ENCODE measurements at regions not wholly inside any gene's neighbourhood (a gene's known extent, or its start where the extent isn't known, plus 50 kb on each side); places are given as distances from the start of the nearest gene placed in this dataset.
A peak's percentile ranks its signal among the peaks of the same experiment; 100 is the strongest.

- no peak overlapping the region for H3K27ac Mint-ChIP-seq
- TF ChIP-seq, protein P1, sequence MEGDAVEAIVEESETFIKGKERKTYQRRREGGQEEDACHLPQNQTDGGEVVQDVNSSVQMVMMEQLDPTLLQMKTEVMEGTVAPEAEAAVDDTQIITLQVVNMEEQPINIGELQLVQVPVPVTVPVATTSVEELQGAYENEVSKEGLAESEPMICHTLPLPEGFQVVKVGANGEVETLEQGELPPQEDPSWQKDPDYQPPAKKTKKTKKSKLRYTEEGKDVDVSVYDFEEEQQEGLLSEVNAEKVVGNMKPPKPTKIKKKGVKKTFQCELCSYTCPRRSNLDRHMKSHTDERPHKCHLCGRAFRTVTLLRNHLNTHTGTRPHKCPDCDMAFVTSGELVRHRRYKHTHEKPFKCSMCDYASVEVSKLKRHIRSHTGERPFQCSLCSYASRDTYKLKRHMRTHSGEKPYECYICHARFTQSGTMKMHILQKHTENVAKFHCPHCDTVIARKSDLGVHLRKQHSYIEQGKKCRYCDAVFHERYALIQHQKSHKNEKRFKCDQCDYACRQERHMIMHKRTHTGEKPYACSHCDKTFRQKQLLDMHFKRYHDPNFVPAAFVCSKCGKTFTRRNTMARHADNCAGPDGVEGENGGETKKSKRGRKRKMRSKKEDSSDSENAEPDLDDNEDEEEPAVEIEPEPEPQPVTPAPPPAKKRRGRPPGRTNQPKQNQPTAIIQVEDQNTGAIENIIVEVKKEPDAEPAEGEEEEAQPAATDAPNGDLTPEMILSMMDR (IDR thresholded peaks at IDR 0.05; ENCODE audit: unreplicated experiment), result no peak
- no peaks in the 10 kb centered on the region for H3K36me3 Mint-ChIP-seq (ENCODE audit: insufficient read depth)
- no peaks in the 10 kb centered on the region for H3K4me1 Mint-ChIP-seq (ENCODE audit: low read depth)
- peaks cover 57% of the 10 kb centered on the region for H3K27me3 Mint-ChIP-seq
- no peaks in the 10 kb centered on the region for H3K9me3 Mint-ChIP-seq (ENCODE audit: low read depth)
- H3K4me3 Mint-ChIP-seq (ENCODE audit: low read depth), result no peak overlapping the region
- DNase-seq (ENCODE audit: low spot score, unreplicated experiment), result no peak
Observed at GRCh38 chr1:20432341-20432740, 53.7 kb downstream of the CAMK2N1 start.

GRCh38 chr1:20431176-20431460, 54.9 kb downstream of the CAMK2N1 start:
- TF ChIP-seq, protein P1 (IDR thresholded peaks at IDR 0.05; ENCODE audit: unreplicated experiment), result no peak
- no peak for DNase-seq (ENCODE audit: low spot score, unreplicated experiment)
- H3K27ac Mint-ChIP-seq, result no peak overlapping the region
- no peaks in the 10 kb centered on the region for H3K36me3 Mint-ChIP-seq (ENCODE audit: insufficient read depth)
- H3K4me3 Mint-ChIP-seq (ENCODE audit: low read depth), result no peak overlapping the region
- H3K9me3 Mint-ChIP-seq (ENCODE audit: low read depth), result no peaks in the 10 kb centered on the region
- H3K27me3 Mint-ChIP-seq, result peaks cover 59% of the 10 kb centered on the region
- H3K4me1 Mint-ChIP-seq (ENCODE audit: low read depth), result no peaks in the 10 kb centered on the region

- peak; percentile 28 for DNase-seq (ENCODE audit: low spot score, unreplicated experiment)
- no peaks in the 10 kb centered on the region for H3K36me3 Mint-ChIP-seq (ENCODE audit: insufficient read depth)
Observed at GRCh38 chr1:20430355-20431175, 55.4 kb downstream of the CAMK2N1 start.

GRCh38 chr1:20429296-20429695, 56.7 kb downstream of the CAMK2N1 start:
- TF ChIP-seq, protein P1 (IDR thresholded peaks at IDR 0.05; ENCODE audit: unreplicated experiment), result no peak
- Mint-ChIP-seq H3K36me3 (ENCODE audit: insufficient read depth) (no peaks in the 10 kb centered on the region), H3K9me3 (ENCODE audit: low read depth) (peaks cover 5% of the 10 kb centered on the region), H3K4me1 (ENCODE audit: low read depth) (no peaks in the 10 kb centered on the region), H3K4me3 (ENCODE audit: low read depth) (no peak overlapping the region), H3K27me3 (peaks cover 50% of the 10 kb centered on the region), H3K27ac (no peak overlapping the region)
- no peak for DNase-seq (ENCODE audit: low spot score, unreplicated experiment)

More at GRCh38 chr1:20430355-20431175, 55.4 kb downstream of the CAMK2N1 start:
- Mint-ChIP-seq H3K4me1 (ENCODE audit: low read depth) (no peaks in the 10 kb centered on the region), H3K9me3 (ENCODE audit: low read depth) (no peaks in the 10 kb centered on the region), H3K4me3 (ENCODE audit: low read depth) (no peak overlapping the region), H3K27ac (no peak overlapping the region), H3K27me3 (peaks cover 58% of the 10 kb centered on the region)
- TF ChIP-seq, protein P1 (IDR thresholded peaks at IDR 0.05; ENCODE audit: unreplicated experiment), result peak; percentile 71

GRCh38 chr1:20428841-20429240, 57.2 kb downstream of the CAMK2N1 start:
- Mint-ChIP-seq H3K27me3 (peaks cover 48% of the 10 kb centered on the region), H3K27ac (no peak overlapping the region), H3K4me3 (ENCODE audit: low read depth) (no peak overlapping the region), H3K36me3 (ENCODE audit: insufficient read depth) (no peaks in the 10 kb centered on the region), H3K4me1 (ENCODE audit: low read depth) (no peaks in the 10 kb centered on the region), H3K9me3 (ENCODE audit: low read depth) (peaks cover 5% of the 10 kb centered on the region)
- TF ChIP-seq, protein P1 (IDR thresholded peaks at IDR 0.05; ENCODE audit: unreplicated experiment), result no peak
- no peak for DNase-seq (ENCODE audit: low spot score, unreplicated experiment)

All from progenitor cell of endocrine pancreas (in vitro differentiated cells).